Activated naive CD4-positive, alpha-beta T cell treated with anti-CD3 and anti-CD28 coated beads for 36 hours (primary cell): ENCODE measurements at regions not wholly inside any gene's neighbourhood (a gene's known extent, or its start where the extent isn't known, plus 50 kb on each side); places are given as distances from the start of the nearest gene placed in this dataset.

Source experiments
- CTCF ChIA-PET: fragments of 350-600 bp; sonication (Branson Sonifier 250); formaldehyde crosslinking; loops from one replicate; lab custom pipeline; 2021; ENCODE audit warnings: antibody characterized with exemption; lab: Charles Lee
- DNase-seq: peaks from one replicate; pipeline ENCODE4 v3.0.0-alpha.2; 2020
- H3K27ac Mint-ChIP-seq: one replicate; pipeline ENCODE4 v1.8.0; 2021; ENCODE audit warnings: mild to moderate bottlenecking, mixed read lengths
- H3K27me3 Mint-ChIP-seq: one replicate; pipeline ENCODE4 v1.8.0; 2021; ENCODE audit warnings: low read depth, mixed read lengths
- H3K36me3 Mint-ChIP-seq: one replicate; pipeline ENCODE4 v1.8.0; 2021; ENCODE audit warnings: low read depth, mixed read lengths
- H3K4me1 Mint-ChIP-seq: one replicate; pipeline ENCODE4 v1.8.0; 2021; ENCODE audit warnings: low read depth, mixed read lengths
- H3K4me3 Mint-ChIP-seq: one replicate; pipeline ENCODE4 v1.8.0; 2021; ENCODE audit warnings: mild to moderate bottlenecking, moderate library complexity, mixed read lengths
- H3K9me3 Mint-ChIP-seq: one replicate; pipeline ENCODE4 v1.8.0; 2021; ENCODE audit warnings: mixed read lengths
- intact Hi-C: fragments of 100-400 bp; cut with micrococcal nuclease; formaldehyde crosslinking; loops from one replicate; pipeline ENCODE4 v1.15.1; 2023

DNA sequence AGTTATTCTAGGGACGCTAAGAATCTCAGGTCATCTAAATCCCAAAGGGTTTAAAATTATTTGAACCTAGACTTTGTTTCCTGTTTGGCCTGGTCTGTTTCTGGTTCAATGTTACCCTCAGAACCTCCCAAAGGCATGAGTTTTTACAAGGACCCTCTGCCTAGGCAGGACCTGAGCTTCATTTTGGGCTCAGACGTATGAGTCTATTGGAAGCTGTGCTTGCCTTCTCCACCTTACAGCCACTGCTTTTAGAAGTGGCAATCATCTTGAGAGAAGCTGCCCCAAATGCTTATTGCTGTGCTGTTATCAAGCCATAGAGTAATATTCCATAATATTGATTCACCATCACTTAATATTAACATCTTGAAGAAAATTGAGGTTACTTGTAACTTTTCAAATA, 510.4 kb downstream of the TLE4 start:
- Mint-ChIP-seq H3K4me1 (peaks cover 16% of the 10 kb centered on the region), H3K27ac (no peak overlapping the region), H3K27me3 (no peaks in the 10 kb centered on the region), H3K9me3 (no peaks in the 10 kb centered on the region), H3K36me3 (no peaks in the 10 kb centered on the region), H3K4me3 (no peak overlapping the region)
- intact Hi-C loops = no loop called here
- DNase-seq = no peak
- CTCF ChIA-PET = interaction anchor here (0.6 kb wide), 1 partner anchor 212 kb away, joined by 3 read pairs; no protein-coding TSS in a partner anchor

DNA sequence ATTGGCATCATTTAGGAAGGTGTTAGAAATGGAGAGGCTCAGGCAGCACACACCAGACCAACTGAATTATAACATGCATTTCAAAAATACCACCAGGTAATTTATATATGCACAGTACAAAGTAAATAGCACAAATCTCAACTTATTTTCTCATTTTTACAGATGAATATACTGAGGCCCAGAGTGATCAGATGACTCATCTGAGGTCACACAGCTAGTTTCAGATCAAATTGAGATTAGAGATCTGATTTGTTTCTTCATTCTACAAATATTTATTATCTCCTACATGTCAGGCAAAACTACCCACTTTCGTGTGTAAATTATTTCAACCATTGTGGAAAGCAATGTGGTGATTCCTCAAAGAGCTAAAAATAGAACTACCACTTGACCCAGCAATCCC, 507.1 kb downstream of the TLE4 start:
- no peak for DNase-seq
- CTCF ChIA-PET = interaction anchor here (0.6 kb wide), 1 partner anchor 16 kb away, joined by 3 read pairs; no protein-coding TSS in a partner anchor
- intact Hi-C loops = no loop called here
- Mint-ChIP-seq H3K4me3 (no peak overlapping the region), H3K36me3 (no peaks in the 10 kb centered on the region), H3K27ac (no peak overlapping the region), H3K9me3 (no peaks in the 10 kb centered on the region), H3K4me1 (no peaks in the 10 kb centered on the region), H3K27me3 (no peaks in the 10 kb centered on the region)

DNA sequence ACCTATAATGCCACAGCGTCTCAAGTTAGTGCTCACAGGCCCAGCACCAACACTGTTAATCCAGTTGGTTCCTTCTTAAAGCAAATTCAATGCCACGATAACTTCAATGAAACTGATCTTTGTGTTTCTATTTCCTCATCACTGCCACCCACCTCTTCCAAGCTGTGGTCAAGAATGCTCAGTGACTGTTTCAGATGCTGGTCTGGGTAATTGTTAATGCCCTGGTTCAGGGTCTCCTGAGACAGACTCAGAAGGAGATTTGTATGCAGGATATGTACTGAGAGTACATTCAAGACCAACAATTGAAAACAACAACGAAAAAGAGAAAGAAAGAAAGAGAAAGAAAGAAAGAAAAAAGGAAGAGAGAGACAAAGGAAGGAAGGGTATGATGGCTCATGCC, 505.3 kb downstream of the TLE4 start:
- no peak overlapping the region for H3K4me3 Mint-ChIP-seq
- H3K9me3 Mint-ChIP-seq = no peaks in the 10 kb centered on the region
- no peaks in the 10 kb centered on the region for H3K4me1 Mint-ChIP-seq
- DNase-seq = no peak
- H3K27ac Mint-ChIP-seq = no peak overlapping the region
- intact Hi-C loops = no loop called here
- peaks cover 2% of the 10 kb centered on the region for H3K27me3 Mint-ChIP-seq
- H3K36me3 Mint-ChIP-seq = no peaks in the 10 kb centered on the region
- CTCF ChIA-PET = no interaction called here

DNA sequence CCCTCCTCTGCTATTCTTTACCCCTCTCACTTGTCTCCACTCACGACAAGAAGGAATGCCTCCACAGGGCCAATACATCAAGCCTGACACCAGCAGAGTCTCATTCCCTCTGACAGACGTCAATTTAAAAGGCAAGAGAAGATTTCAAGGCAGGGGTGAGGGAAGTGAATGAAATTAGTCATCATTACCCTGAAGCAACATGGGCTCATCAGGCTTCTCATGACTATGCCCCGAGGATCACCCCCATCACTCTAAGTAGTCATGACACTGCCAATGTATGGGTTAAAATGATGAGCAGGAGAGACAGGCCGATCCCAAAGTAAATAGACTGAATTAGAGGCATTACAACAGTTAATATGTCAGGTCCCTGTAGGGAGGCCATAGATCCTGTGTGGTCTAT, 504.4 kb downstream of the TLE4 start:
- Mint-ChIP-seq H3K36me3 (no peaks in the 10 kb centered on the region), H3K4me1 (no peaks in the 10 kb centered on the region), H3K4me3 (no peak overlapping the region), H3K9me3 (no peaks in the 10 kb centered on the region), H3K27ac (no peak overlapping the region), H3K27me3 (peaks cover 2% of the 10 kb centered on the region)
- CTCF ChIA-PET = no interaction called here
- no peak for DNase-seq
- intact Hi-C loops = no loop called here

DNA sequence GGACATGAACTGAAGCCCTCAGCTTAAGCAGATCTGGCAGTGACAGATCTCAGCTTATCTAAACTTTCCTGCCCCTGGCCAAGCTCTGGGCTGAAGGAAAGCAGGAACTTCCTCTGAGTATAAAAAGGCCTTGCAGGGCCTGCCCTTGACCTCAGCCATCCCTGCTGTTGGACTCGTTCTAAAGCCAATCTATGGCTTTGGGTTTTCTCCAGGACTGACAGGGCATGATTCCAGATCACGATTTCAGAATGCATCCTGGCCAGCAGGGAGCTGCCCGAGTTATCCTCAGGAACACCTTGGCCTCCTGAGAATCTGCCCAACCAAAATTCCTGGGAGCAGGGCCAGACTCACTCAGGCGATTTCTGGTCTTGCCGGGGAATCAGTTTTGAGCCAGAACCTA, 502.7 kb downstream of the TLE4 start:
- Mint-ChIP-seq H3K9me3 (no peaks in the 10 kb centered on the region), H3K27ac (no peak overlapping the region), H3K36me3 (no peaks in the 10 kb centered on the region), H3K27me3 (peaks cover 2% of the 10 kb centered on the region), H3K4me1 (no peaks in the 10 kb centered on the region), H3K4me3 (no peak overlapping the region)
- no peak for DNase-seq
- intact Hi-C loops = no loop called here
- CTCF ChIA-PET = no interaction called here

DNA sequence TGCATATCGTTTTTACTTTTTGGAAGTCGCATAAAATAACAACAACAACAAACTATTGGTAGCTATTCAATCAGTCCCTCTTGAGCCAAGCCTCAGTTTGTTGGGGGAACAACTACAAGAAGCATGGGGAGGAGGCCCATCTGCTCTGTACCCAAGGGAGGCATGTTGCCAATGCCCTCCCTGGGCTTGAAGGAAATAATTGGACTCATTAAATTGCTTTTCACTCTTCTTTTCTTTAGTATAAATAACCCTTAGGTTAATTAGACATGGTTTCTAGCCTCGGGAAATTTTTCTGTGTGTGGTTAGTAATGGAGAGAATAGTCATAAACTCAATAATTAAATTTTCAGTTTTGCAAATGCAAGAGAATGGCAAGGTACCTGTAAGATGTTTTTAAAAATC, 500.7 kb downstream of the TLE4 start:
- Mint-ChIP-seq H3K4me1 (no peaks in the 10 kb centered on the region), H3K9me3 (no peaks in the 10 kb centered on the region), H3K27ac (no peak overlapping the region), H3K27me3 (peaks cover 4% of the 10 kb centered on the region), H3K4me3 (no peak overlapping the region), H3K36me3 (no peaks in the 10 kb centered on the region)
- no peak for DNase-seq
- intact Hi-C loops = no loop called here
- CTCF ChIA-PET = interaction anchor here (0.7 kb wide), 1 partner anchor 102 kb away, joined by 4 read pairs; no protein-coding TSS in a partner anchor

DNA sequence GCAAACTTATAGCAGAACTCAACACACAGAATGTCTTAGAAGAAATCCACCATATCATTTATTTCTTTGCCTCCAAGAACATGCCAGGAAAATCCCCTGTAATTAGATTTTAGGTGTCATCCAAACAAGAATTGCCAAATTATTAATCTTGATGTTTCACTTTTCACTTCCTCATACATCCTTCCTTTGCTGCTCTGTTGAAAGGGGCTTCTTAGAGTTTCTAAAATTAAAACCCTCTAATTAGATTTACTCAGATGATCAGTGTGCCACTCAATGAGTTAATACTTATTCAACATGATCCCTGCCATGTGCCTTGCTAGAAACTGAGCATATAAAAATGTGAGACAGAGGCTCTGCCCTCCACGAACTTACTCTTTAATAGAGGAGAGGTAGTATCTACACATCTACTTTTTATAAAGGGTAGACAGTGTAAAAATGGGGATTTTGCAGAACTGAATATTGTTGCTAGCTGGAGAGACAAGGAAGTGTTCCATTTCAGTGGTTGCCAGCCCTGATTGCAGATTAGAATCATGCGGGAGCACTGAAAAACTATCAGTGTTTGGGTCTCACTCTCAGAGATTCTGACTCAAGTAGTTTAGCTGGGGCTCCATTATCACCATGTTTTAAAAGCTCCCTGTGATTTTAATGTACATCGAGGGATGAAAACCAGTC, 498.4 kb downstream of the TLE4 start:
- Mint-ChIP-seq H3K27ac (no peak overlapping the region), H3K9me3 (no peaks in the 10 kb centered on the region), H3K4me3 (no peak overlapping the region), H3K36me3 (no peaks in the 10 kb centered on the region), H3K4me1 (no peaks in the 10 kb centered on the region), H3K27me3 (peaks cover 5% of the 10 kb centered on the region)
- no peak for DNase-seq
- intact Hi-C loops = no loop called here
- CTCF ChIA-PET = no interaction called here

DNA sequence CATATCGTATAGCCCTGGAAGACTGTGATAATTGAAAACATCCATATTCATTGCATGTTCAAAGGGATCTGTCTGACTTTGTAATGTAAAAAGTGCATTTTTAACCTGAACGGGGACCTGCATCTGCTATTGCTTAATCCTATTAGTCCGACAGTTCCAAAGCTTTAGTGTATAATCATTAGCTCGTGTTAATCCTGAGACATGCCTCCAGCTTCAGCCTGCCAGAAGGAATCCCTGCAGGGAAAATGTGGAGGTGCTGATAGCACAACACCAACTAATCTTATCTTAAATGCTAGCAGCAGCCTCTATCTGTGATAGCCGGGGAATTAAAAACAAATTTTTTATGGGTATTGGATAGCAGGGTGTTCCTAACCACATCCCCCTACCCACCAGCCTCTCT, 495.2 kb downstream of the TLE4 start:
- Mint-ChIP-seq H3K27ac (no peak overlapping the region), H3K4me1 (no peaks in the 10 kb centered on the region), H3K27me3 (peaks cover 4% of the 10 kb centered on the region), H3K4me3 (no peak overlapping the region), H3K36me3 (no peaks in the 10 kb centered on the region), H3K9me3 (no peaks in the 10 kb centered on the region)
- DNase-seq = no peak
- CTCF ChIA-PET = no interaction called here
- intact Hi-C loops = no loop called here

DNA sequence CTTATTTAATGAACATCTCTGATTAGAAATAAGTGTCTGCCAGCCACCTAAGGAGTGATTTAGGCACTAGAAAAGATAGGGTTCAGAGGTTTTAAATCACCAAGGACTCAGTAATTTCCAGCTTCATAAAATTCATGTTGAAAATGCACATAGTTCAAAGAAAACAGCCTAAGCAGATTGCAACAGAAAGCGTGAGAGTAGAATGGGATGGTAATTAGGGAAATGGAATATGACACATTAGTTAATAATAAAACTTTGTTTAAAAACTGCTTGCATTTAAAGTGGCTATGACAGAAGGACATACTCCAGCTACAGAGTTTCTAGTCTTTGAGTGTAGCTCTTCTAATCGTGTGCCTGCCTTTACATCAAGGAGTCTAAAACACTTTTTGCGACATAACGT, 490.8 kb downstream of the TLE4 start:
- no peak overlapping the region for H3K27ac Mint-ChIP-seq
- H3K36me3 Mint-ChIP-seq = no peaks in the 10 kb centered on the region
- H3K4me1 Mint-ChIP-seq = no peaks in the 10 kb centered on the region
- no peak for DNase-seq
- H3K27me3 Mint-ChIP-seq = peaks cover 1% of the 10 kb centered on the region
- CTCF ChIA-PET = no interaction called here
- H3K4me3 Mint-ChIP-seq = no peak overlapping the region
- intact Hi-C loops = no loop called here
- no peaks in the 10 kb centered on the region for H3K9me3 Mint-ChIP-seq

DNA sequence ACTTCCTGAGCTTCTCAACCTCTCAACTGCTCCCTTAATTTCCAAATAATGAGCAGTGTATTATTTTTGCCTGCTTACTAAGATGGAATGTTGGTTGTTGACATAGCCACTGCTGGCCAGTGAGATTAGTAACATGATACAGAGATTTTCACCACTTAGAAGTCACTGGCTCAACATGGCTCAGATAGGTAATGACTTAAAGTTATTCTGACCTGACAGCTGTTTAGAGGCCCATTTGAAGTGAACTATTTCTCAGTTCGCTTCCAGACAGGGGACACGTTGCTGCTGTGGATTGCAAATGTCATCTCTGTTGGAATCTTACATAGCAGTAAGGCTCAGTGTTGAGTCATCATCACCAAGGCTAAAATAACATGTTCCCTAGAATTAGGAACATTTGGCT, 490.2 kb downstream of the TLE4 start:
- no peak for DNase-seq
- intact Hi-C loops = no loop called here
- Mint-ChIP-seq H3K27me3 (no peaks in the 10 kb centered on the region), H3K4me1 (no peaks in the 10 kb centered on the region), H3K9me3 (no peaks in the 10 kb centered on the region), H3K27ac (no peak overlapping the region), H3K36me3 (no peaks in the 10 kb centered on the region), H3K4me3 (no peak overlapping the region)
- CTCF ChIA-PET = no interaction called here

DNA sequence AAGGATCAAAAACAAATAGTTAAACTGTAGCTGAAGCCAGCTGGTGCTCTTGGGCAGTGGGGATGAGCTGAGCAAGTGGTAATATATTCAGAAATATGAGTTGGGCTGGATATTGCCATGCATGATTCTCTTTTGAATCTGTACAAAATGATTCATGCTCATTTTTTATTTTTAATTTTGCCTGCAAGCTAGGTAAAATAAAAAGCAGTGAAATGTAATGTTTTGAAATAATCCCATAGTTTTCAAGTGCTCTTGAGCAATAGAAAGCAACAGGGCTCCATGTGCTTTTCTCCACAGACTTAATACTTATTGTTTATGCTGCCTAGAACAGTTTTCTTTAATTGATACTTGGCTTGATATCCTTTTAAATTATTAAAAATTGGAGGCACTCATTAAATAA, 489.3 kb downstream of the TLE4 start:
- DNase-seq = no peak
- CTCF ChIA-PET = no interaction called here
- H3K27me3 Mint-ChIP-seq = no peaks in the 10 kb centered on the region
- no peaks in the 10 kb centered on the region for H3K9me3 Mint-ChIP-seq
- no peaks in the 10 kb centered on the region for H3K4me1 Mint-ChIP-seq
- no peak overlapping the region for H3K27ac Mint-ChIP-seq
- no peak overlapping the region for H3K4me3 Mint-ChIP-seq
- intact Hi-C loops = no loop called here
- no peaks in the 10 kb centered on the region for H3K36me3 Mint-ChIP-seq

DNA sequence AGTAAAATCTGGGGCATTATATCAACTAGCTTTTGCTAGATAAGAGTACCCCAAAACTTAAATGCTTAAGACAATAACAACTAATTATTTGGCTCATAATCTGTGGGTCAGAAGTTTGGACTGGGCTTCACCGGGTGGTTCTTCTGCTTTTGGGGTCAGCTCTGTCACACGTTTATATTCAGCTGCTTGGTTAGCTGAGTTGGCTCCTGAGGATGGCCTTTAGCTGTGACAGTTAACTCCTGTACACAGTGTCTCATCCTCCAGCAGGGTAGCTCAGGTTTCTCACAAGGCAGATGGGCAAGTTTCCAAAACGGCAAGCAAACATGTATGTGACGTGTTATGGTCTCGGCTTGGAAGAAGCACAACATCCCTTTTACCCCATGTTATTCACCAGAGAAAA, 488.2 kb downstream of the TLE4 start:
- H3K9me3 Mint-ChIP-seq = no peaks in the 10 kb centered on the region
- H3K4me1 Mint-ChIP-seq = no peaks in the 10 kb centered on the region
- no peak overlapping the region for H3K4me3 Mint-ChIP-seq
- DNase-seq = no peak
- CTCF ChIA-PET = no interaction called here
- no peaks in the 10 kb centered on the region for H3K27me3 Mint-ChIP-seq
- intact Hi-C loops = no loop called here
- H3K27ac Mint-ChIP-seq = no peak overlapping the region
- no peaks in the 10 kb centered on the region for H3K36me3 Mint-ChIP-seq

DNA sequence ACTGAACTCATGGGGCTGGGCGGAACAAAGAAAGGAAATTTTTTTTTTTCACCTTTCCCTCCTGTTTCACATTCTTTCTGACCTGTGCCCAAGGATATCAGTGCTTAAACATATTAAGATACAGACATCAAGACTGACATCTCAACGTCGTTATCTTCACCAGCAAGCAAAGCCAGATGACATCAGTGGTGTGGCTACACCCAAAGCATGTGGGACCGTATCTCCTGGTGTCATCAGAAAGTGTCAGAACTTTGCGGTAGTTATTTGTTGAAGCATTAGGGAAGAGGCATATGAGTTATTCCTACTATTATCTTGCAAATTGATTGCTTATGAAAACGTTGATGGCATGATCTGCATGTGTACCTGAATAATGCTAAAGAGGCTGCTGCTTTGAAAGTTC, 487.4 kb downstream of the TLE4 start:
- intact Hi-C loops = no loop called here
- Mint-ChIP-seq H3K4me1 (no peaks in the 10 kb centered on the region), H3K4me3 (no peak overlapping the region), H3K27ac (no peak overlapping the region), H3K27me3 (no peaks in the 10 kb centered on the region), H3K36me3 (no peaks in the 10 kb centered on the region), H3K9me3 (no peaks in the 10 kb centered on the region)
- CTCF ChIA-PET = no interaction called here
- DNase-seq = no peak
